Natural killer cell treated with Interleukin-12 subunit alpha and Interleukin-12 subunit beta and Interleukin-15 and Interleukin-18, amount 100 ng/mL, for 72 hours (primary cell): ENCODE measurements at regions not wholly inside any gene's neighbourhood (a gene's known extent, or its start where the extent isn't known, plus 50 kb on each side); places are given as distances from the start of the nearest gene placed in this dataset.
"Not testable (repeated sequence)": the region's sequence is repeated elsewhere in the genome, so short reads cannot be mapped to it uniquely, and the experiment has no call there.

Source experiments
- ATAC-seq, 2 donors: fragments of 150-1000 bp; cut with Tn5 transposase in 1 of 2; sonication (Bioruptor Pico), chemical (Tn5 transposase) in 1 of 2; 2 replicates each; pipeline ENCODE4 v1.10.0; 2021
- DNase-seq: peaks from one replicate; pipeline ENCODE4 v3.0.0; 2022; ENCODE audit warnings: low spot score
- H3K27ac Mint-ChIP-seq, 2 donors: 1 replicate in 1 of 2; 2 replicates in 1 of 2; pipeline ENCODE4 v1.8.0; 2022; ENCODE audit warnings: mixed read lengths in 2 of 2, mild to moderate bottlenecking in 1 of 2, moderate library complexity in 1 of 2
- H3K27me3 Mint-ChIP-seq, 2 donors: 1 replicate in 1 of 2; 2 replicates in 1 of 2; pipeline ENCODE4 v1.8.0; 2022; ENCODE audit warnings: mixed read lengths in 2 of 2
- H3K36me3 Mint-ChIP-seq: one replicate; pipeline ENCODE4 v1.8.0; 2022; ENCODE audit warnings: mixed read lengths
- H3K4me1 Mint-ChIP-seq, 2 donors: 1 replicate in 1 of 2; 2 replicates in 1 of 2; pipeline ENCODE4 v1.8.0; 2022; ENCODE audit warnings: low read depth in 2 of 2, mixed read lengths in 2 of 2, mild to moderate bottlenecking in 1 of 2
- H3K4me3 Mint-ChIP-seq: one replicate; pipeline ENCODE4 v1.8.0; 2022; ENCODE audit warnings: mixed read lengths
- H3K9me3 Mint-ChIP-seq: 2 replicates; pipeline ENCODE4 v1.8.0; 2022; ENCODE audit warnings: mixed read lengths

DNA sequence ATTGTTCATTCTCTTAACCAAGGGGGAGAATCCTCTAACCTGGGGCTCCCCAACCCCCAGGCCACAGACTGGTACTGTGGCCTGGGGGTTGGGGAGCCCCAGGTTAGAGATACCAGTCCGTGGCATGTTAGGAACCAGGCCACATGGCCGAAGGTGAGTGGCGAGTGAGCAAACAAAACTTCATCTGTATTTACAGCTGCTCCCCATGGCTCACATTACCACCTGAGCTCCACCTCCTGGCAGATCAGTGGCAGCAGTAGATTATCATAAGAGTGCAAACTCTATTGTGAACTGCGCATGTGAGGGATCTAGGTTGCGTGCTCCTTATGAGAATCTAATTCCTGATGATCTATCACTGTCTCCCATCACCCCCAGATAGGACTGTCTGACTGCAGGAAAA is 957.2 kb upstream of the PRKX start:
- DNase-seq, result no peak
- no peaks in the 10 kb centered on the region for H3K4me1 Mint-ChIP-seq

GRCh38 chrX:4668802-4669536 is 955.5 kb upstream of the PRKX start:
- H3K4me1 Mint-ChIP-seq, result no peaks in the 10 kb centered on the region
- ATAC-seq, result no peak
- H3K27me3 Mint-ChIP-seq, result no peaks in the 10 kb centered on the region

More for the DNA sequence above, 957.2 kb upstream of the PRKX start:
- H3K4me3 Mint-ChIP-seq, result no peak overlapping the region
- peaks cover 14% of the 10 kb centered on the region for H3K9me3 Mint-ChIP-seq
- no peaks in the 10 kb centered on the region for H3K27me3 Mint-ChIP-seq
- no peak for ATAC-seq
- H3K27ac Mint-ChIP-seq, result no peak overlapping the region
- no peaks in the 10 kb centered on the region for H3K36me3 Mint-ChIP-seq

GRCh38 chrX:4663085-4663484 is 949.6 kb upstream of the PRKX start:
- Mint-ChIP-seq H3K9me3 (peaks cover 15% of the 10 kb centered on the region), H3K27me3 (no peaks in the 10 kb centered on the region), H3K4me1 (no peaks in the 10 kb centered on the region), H3K4me3 (no peak overlapping the region), H3K36me3 (peaks cover 7% of the 10 kb centered on the region), H3K27ac (no peak overlapping the region)
- no peak for ATAC-seq
- DNase-seq, result no peak

More at GRCh38 chrX:4668802-4669536, 955.5 kb upstream of the PRKX start:
- Mint-ChIP-seq H3K9me3 (peaks cover 20% of the 10 kb centered on the region), H3K27ac (no peak overlapping the region), H3K4me3 (no peak overlapping the region), H3K36me3 (no peaks in the 10 kb centered on the region)
- DNase-seq, result no peak

DNA sequence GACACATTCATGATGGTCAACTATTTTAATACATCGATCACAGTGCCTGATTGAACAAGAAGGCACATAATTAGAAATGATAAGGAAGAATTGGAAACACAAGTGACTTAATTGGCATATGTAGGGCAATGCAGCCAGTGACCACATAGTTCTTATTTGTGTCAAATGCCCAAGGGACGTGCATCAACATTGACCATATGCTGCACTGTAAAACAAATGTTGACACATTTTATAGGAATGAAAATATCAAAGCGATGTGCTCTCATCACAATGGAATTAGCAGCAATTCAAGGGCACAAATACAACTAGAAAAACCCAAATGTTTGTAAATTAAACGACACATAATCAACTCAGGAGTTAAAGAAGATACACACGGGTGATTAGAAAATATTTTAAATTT is 948.3 kb upstream of the PRKX start:
- DNase-seq (no peak), ATAC-seq (no peak)
- H3K4me3 Mint-ChIP-seq, result no peak overlapping the region
- no peaks in the 10 kb centered on the region for H3K4me1 Mint-ChIP-seq
- peaks cover 7% of the 10 kb centered on the region for H3K36me3 Mint-ChIP-seq
- H3K27ac Mint-ChIP-seq, result no peak overlapping the region
- H3K27me3 Mint-ChIP-seq, result no peaks in the 10 kb centered on the region
- H3K9me3 Mint-ChIP-seq, result peaks cover 17% of the 10 kb centered on the region

DNA sequence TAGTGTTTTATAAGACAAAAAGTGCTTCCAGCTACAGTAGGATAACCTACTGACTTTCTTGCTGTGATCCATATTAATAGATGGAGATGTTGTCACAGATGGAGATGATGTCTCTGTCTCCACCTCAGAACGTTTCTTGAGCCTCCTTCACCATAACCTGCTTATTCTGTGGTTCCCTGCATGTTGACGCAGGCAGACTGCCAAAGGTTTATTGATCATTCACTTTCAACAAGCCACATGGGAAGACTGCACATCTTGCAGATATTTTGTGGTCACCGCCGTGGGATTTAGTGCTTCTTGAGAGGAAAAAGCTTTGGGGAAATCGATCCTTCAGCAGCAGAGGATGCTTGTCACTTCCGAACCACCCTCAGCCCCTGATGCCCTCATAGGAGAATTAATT is 943.0 kb upstream of the PRKX start:
- DNase-seq (no peak), ATAC-seq (no peak)
- H3K4me1 Mint-ChIP-seq, result no peaks in the 10 kb centered on the region
- H3K27me3 Mint-ChIP-seq, result no peaks in the 10 kb centered on the region
- peaks cover 20% of the 10 kb centered on the region for H3K9me3 Mint-ChIP-seq
- no peak overlapping the region for H3K27ac Mint-ChIP-seq
- no peak overlapping the region for H3K4me3 Mint-ChIP-seq
- peaks cover 7% of the 10 kb centered on the region for H3K36me3 Mint-ChIP-seq

- peaks cover 20% of the 10 kb centered on the region for H3K9me3 Mint-ChIP-seq
Observed at GRCh38 chrX:4655743-4656142, 942.3 kb upstream of the PRKX start.

DNA sequence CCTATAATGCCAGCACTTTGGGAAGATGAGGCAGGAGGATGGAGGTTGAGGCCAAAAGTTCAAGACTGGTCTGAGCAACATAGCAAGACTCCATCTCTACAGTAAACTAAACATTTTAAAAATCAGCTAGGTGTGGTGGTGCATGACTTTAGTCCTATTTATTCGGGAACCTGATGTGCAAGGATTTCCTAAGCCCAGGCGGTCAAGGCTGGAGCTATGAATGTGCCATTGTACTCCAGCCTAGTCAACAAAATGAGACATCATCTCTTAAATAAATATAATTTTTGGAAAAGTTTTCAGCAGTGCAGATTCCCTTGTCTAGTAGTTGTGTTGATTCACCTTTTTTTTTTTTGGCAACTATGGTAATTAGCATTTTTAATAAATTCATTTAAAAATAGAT is 928.7 kb upstream of the PRKX start:
- Mint-ChIP-seq H3K27ac (no peak overlapping the region), H3K36me3 (no peaks in the 10 kb centered on the region), H3K4me3 (no peak overlapping the region), H3K27me3 (no peaks in the 10 kb centered on the region), H3K4me1 (no peaks in the 10 kb centered on the region), H3K9me3 (peaks cover 13% of the 10 kb centered on the region)
- ATAC-seq (no peak), DNase-seq (no peak)

More at GRCh38 chrX:4655743-4656142, 942.3 kb upstream of the PRKX start:
- H3K27me3 Mint-ChIP-seq, result no peaks in the 10 kb centered on the region
- no peak overlapping the region for H3K27ac Mint-ChIP-seq
- H3K36me3 Mint-ChIP-seq, result peaks cover 6% of the 10 kb centered on the region
- H3K4me3 Mint-ChIP-seq, result no peak overlapping the region
- DNase-seq (no peak), ATAC-seq (no peak)
- no peaks in the 10 kb centered on the region for H3K4me1 Mint-ChIP-seq

DNA sequence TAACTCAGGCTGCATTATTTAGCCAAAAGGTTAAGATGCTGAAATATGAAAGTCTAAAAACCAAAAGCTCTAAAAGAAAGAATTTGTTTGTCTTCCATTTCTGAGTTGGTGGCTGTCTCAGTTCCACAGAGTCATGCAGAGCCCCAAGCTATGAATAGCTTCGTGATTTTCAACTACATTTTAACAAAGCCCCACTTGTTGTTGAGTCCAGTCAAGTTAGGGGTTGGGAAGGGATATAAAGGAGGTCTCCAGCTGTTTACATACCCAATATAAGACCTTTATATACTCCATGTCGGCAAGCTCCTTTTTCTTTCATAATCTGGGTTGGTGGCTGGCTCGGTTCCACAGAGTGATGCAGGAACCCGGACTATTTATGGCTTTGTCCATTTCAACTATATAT is 924.6 kb upstream of the PRKX start:
- no peaks in the 10 kb centered on the region for H3K27me3 Mint-ChIP-seq
- DNase-seq (no peak), ATAC-seq (no peak)
- no peak overlapping the region for H3K4me3 Mint-ChIP-seq
- peaks cover 9% of the 10 kb centered on the region for H3K9me3 Mint-ChIP-seq
- H3K36me3 Mint-ChIP-seq, result no peaks in the 10 kb centered on the region
- H3K4me1 Mint-ChIP-seq, result no peaks in the 10 kb centered on the region
- H3K27ac Mint-ChIP-seq, result no peak overlapping the region

DNA sequence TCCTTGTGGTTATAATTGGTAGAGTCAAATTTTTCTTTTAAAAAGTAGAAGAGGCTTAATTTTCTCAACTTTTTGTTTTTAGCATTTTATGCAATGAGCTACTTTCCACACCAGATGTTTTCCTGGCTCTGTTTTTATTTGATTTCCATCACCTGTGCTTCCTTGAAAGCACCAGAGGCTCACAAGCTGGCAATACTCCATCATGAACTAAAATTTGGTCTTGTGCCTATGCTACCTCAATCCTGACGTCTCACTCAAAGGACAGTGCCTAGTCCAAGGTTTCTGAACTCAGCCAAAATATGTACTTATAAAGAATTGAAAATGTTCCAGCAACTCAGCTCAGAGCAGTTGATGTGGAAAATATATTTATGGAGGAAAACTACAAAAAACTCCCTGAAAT is 914.0 kb upstream of the PRKX start:
- Mint-ChIP-seq H3K36me3 (no peaks in the 10 kb centered on the region), H3K27ac (no peak overlapping the region), H3K4me3 (no peak overlapping the region), H3K4me1 (no peaks in the 10 kb centered on the region), H3K9me3 (peaks cover 20% of the 10 kb centered on the region), H3K27me3 (no peaks in the 10 kb centered on the region)
- ATAC-seq (no peak), DNase-seq (no peak)

DNA sequence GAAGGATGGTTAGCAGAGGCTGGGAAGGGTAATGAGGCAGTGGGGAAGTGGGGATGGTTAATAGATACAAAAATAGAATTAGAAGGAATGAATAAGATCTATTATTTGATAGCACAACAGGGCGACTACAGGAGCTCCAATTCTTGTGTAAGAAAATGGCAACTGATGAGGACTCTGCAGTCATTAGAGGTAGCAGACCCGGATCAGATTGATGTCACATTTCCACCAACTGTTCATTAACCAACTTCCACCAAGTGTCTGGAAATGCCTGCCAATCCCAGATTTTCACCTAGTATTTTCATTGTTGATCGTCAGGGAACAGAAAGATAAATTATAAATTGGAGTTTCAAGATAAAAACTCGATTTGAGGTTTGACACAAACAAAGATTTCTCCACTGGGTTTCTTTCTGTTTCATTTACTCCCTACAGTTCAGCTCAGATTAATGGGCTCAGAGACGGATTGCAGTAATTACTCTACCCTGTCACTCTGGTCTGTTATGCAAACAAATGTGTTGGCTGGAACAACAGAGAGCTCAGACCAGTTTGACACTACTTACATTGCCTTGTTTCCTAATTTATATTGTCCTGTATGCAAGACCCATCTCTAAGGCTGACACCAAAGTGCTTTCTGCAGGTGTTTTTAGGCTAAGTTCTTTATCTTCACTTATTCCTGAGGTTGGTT is 909.2 kb upstream of the PRKX start:
- H3K36me3 Mint-ChIP-seq, result no peaks in the 10 kb centered on the region
- no peak overlapping the region for H3K4me3 Mint-ChIP-seq
- no peaks in the 10 kb centered on the region for H3K27me3 Mint-ChIP-seq
- DNase-seq (no peak), ATAC-seq (no peak)
- peaks cover 16% of the 10 kb centered on the region for H3K9me3 Mint-ChIP-seq
- no peaks in the 10 kb centered on the region for H3K4me1 Mint-ChIP-seq
- no peak overlapping the region for H3K27ac Mint-ChIP-seq

GRCh38 chrX:4613651-4614050 is 900.2 kb upstream of the PRKX start:
- H3K27ac Mint-ChIP-seq, H3K27me3 Mint-ChIP-seq, ATAC-seq, DNase-seq, H3K36me3 Mint-ChIP-seq, H3K4me1 Mint-ChIP-seq, H3K4me3 Mint-ChIP-seq: not testable (repeated sequence)
- H3K9me3 Mint-ChIP-seq, result peaks cover 24% of the 10 kb centered on the region

DNA sequence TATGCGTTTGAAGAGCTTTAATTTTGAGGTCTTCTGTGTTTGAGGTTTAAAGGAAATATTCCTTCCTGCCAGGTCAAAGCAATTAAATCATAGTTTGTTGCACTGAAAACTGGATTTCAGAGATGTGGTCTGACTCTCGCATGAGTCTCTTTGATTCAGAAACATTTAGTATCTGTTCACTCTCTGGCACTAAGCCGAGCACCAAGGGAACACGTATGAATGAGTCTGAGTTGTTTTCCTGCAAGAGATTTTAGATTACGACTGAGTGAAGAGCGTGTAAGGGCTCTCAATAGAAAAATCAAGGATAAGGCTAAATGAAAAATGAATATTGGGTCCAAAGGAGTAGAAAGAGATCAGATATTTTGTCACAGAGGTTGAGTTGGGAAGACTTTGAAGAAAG is 875.4 kb upstream of the PRKX start:
- no peaks in the 10 kb centered on the region for H3K27me3 Mint-ChIP-seq
- H3K9me3 Mint-ChIP-seq, result peaks cover 22% of the 10 kb centered on the region
- H3K36me3 Mint-ChIP-seq, result no peaks in the 10 kb centered on the region
- ATAC-seq, result no peak
- no peaks in the 10 kb centered on the region for H3K4me1 Mint-ChIP-seq
- no peak overlapping the region for H3K4me3 Mint-ChIP-seq
- no peak for DNase-seq
- H3K27ac Mint-ChIP-seq, result no peak overlapping the region

GRCh38 chrX:4588466-4588865 is 875.0 kb upstream of the PRKX start:
- ATAC-seq, result no peak
- Mint-ChIP-seq H3K27ac (no peak overlapping the region), H3K36me3 (no peaks in the 10 kb centered on the region), H3K4me3 (no peak overlapping the region), H3K27me3 (no peaks in the 10 kb centered on the region), H3K4me1 (no peaks in the 10 kb centered on the region), H3K9me3 (peaks cover 22% of the 10 kb centered on the region)
- DNase-seq, result no peak

DNA sequence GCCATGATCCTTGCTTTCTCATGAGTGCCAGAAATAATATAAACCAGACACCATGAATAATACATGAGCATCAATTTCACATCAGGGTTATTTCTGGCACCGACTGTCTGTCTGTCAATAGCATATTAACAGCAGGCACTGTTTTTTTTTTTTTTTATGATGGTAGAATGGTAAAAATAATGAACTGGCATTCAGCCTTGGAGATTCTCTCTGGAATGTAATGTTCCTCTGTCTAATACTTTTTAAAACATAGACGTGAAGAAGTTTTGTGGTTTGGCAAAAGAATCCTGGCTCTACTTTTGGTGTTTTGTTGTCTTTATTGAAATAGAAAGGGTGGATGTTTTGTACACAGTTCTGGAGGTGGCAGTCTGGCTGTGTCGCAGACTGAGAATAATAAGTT is 874.6 kb upstream of the PRKX start:
- Mint-ChIP-seq H3K36me3 (no peaks in the 10 kb centered on the region), H3K4me1 (no peaks in the 10 kb centered on the region), H3K27me3 (no peaks in the 10 kb centered on the region), H3K4me3 (no peak overlapping the region), H3K27ac (no peak overlapping the region), H3K9me3 (peaks cover 22% of the 10 kb centered on the region)
- no peak for DNase-seq
- no peak for ATAC-seq
